Upper lobe of left lung (tissue), 6 donors: ENCODE measurements at regions not wholly inside any gene's neighbourhood (a gene's known extent, or its start where the extent isn't known, plus 50 kb on each side); places are given as distances from the start of the nearest gene placed in this dataset.

Experiments
- ATAC-seq, 2 donors: fragments of 200-7000 bp; cut with Tn5 transposase; one replicate each; pipeline ENCODE4 v1.9.1; 2022; ENCODE audit warnings: mild to moderate bottlenecking in 2 of 2, moderate library complexity in 2 of 2; ENCODE audit not compliant: low FRiP score in 2 of 2
- DNase-seq, 2 donors: peaks; one replicate each; pipeline ENCODE4 v3.0.0-alpha.2; 2019 to 2020
- H3K27ac ChIP-seq, 4 donors: fragments of 200-600 bp; sonication (generic); one replicate each; pipeline ENCODE4 v1.5.1; 2016 to 2019
- H3K27me3 ChIP-seq, 4 donors: fragments of 200-600 bp; sonication (generic); one replicate each; pipeline ENCODE4 v1.5.1; 2017 to 2019
- H3K36me3 ChIP-seq, 4 donors: fragments of 200-600 bp; sonication (generic); one replicate each; pipeline ENCODE4 v1.5.1; 2016 to 2019
- H3K4me1 ChIP-seq, 4 donors: fragments of 200-600 bp; sonication (generic); one replicate each; pipeline ENCODE4 v1.5.1; 2018 to 2019
- H3K4me3 ChIP-seq, 4 donors: fragments of 200-600 bp; sonication (generic); one replicate each; pipeline ENCODE4 v1.5.1; 2017 to 2019; ENCODE audit warnings: mild to moderate bottlenecking in 2 of 4, moderate library complexity in 1 of 4
- H3K9me3 ChIP-seq, 4 donors: fragments of 200-600 bp; sonication (generic); one replicate each; pipeline ENCODE4 v1.5.1; 2018 to 2019
- CTCF ChIP-seq, 6 experiments: fragments of 450-650 bp in 4 of 6; fragments of 200-600 bp in 2 of 6; sonication (generic) in 2 of 6; IDR thresholded peaks; one replicate each; pipeline ENCODE4 v1.5.1; 2016 to 2019; ENCODE audit warnings: antibody characterized with exemption in 6 of 6
- EP300 ChIP-seq, 4 donors: sonication (generic); formaldehyde crosslinking; IDR thresholded peaks; one replicate each; pipeline ENCODE4 v1.5.1; 2017; ENCODE audit warnings: antibody characterized with exemption in 4 of 4, control low read depth in 2 of 4
- POLR2A ChIP-seq, 4 donors: fragments of 450-650 bp; IDR thresholded peaks; one replicate each; pipeline ENCODE4 v1.5.1; 2016 to 2017; ENCODE audit warnings: antibody characterized with exemption in 4 of 4, mild to moderate bottlenecking in 2 of 4
- POLR2AphosphoS5 ChIP-seq, 2 donors: sonication (generic); formaldehyde crosslinking; IDR thresholded peaks; one replicate each; pipeline ENCODE4 v1.5.1; 2017; ENCODE audit warnings: antibody characterized with exemption in 2 of 2
- WGBS, 2 donors: methylation state at CpG; one replicate each; pipeline ENCODE4 v1.1.5; 2017 to 2018; 5-methylcytosine and 5-hydroxymethylcytosine counted together
- donor health status: DM: no; HTN: no; CAD: no; lungs with moderate emphysema.
- donor health status: DM: no; HTN: yes; CAD: no; lungs with severe emphysema.

- H3K4me1 ChIP-seq = peaks cover 0 to 2% (median 0%) of the 10 kb centered on the region in 4 donors
- 62 to 73% methylated on average over 4 of the region's 4 CpGs for WGBS, 2 donors
- DNase-seq (no peak), ATAC-seq (no peak)
- no peak for TF ChIP-seq POLR2A (IDR thresholded peaks at IDR 0.05)
- no peak for TF ChIP-seq CTCF (IDR thresholded peaks at IDR 0.05)
- TF ChIP-seq POLR2AphosphoS5 (IDR thresholded peaks at IDR 0.05) = no peak
- TF ChIP-seq EP300 (IDR thresholded peaks at IDR 0.05) = no peak
- H3K36me3 ChIP-seq = no peaks in the 10 kb centered on the region
- H3K27ac ChIP-seq = no peak overlapping the region
- no peaks in the 10 kb centered on the region for H3K9me3 ChIP-seq
- no peaks in the 10 kb centered on the region for H3K27me3 ChIP-seq
- no peak overlapping the region for H3K4me3 ChIP-seq
Measured at GRCh38 chr2:176561706-176562105, 292.5 kb downstream of the MTX2 start.

- H3K4me1 ChIP-seq = peaks cover 0 to 2% (median 0%) of the 10 kb centered on the region in 4 donors
Measured at GRCh38 chr2:176562359-176563078, 293.3 kb downstream of the MTX2 start.

GRCh38 chr2:176565641-176566323 is 296.5 kb downstream of the MTX2 start:
- DNase-seq = peak; percentile 22 to 27
- H3K4me3 ChIP-seq = no peak overlapping the region
- peaks cover 0 to 2% (median 0%) of the 10 kb centered on the region in 4 donors for H3K4me1 ChIP-seq
- H3K36me3 ChIP-seq = no peaks in the 10 kb centered on the region
- WGBS, 2 donors = 40 to 52% methylated on average over 18 of the region's 18 CpGs
- no peaks in the 10 kb centered on the region for H3K27me3 ChIP-seq
- no peaks in the 10 kb centered on the region for H3K9me3 ChIP-seq
- H3K27ac ChIP-seq = no peak overlapping the region
- TF ChIP-seq POLR2A (IDR thresholded peaks at IDR 0.05) (no peak), POLR2AphosphoS5 (IDR thresholded peaks at IDR 0.05) (no peak), EP300 (IDR thresholded peaks at IDR 0.05) (no peak)
- no peak for ATAC-seq

More at GRCh38 chr2:176562359-176563078, 293.3 kb downstream of the MTX2 start:
- no peak for ATAC-seq
- no peaks in the 10 kb centered on the region for H3K36me3 ChIP-seq
- WGBS, 2 donors = 55 to 60% methylated on average over 4 of the region's 4 CpGs
- H3K27ac ChIP-seq = no peak overlapping the region
- H3K9me3 ChIP-seq = no peaks in the 10 kb centered on the region
- TF ChIP-seq EP300 (IDR thresholded peaks at IDR 0.05) = no peak
- no peak for TF ChIP-seq POLR2A (IDR thresholded peaks at IDR 0.05)
- no peak for TF ChIP-seq POLR2AphosphoS5 (IDR thresholded peaks at IDR 0.05)
- TF ChIP-seq CTCF (IDR thresholded peaks at IDR 0.05) = no peak
- no peak for DNase-seq
- H3K27me3 ChIP-seq = no peaks in the 10 kb centered on the region
- no peak overlapping the region for H3K4me3 ChIP-seq

- peaks cover 0 to 2% (median 0%) of the 10 kb centered on the region in 4 donors for H3K4me1 ChIP-seq
- WGBS, 2 donors = 97% methylated on average over 1 of the region's 1 CpG
- DNase-seq (no peak), ATAC-seq (no peak)
- TF ChIP-seq CTCF (IDR thresholded peaks at IDR 0.05) (no peak), POLR2A (IDR thresholded peaks at IDR 0.05) (no peak), EP300 (IDR thresholded peaks at IDR 0.05) (no peak), POLR2AphosphoS5 (IDR thresholded peaks at IDR 0.05) (no peak)
- H3K27ac ChIP-seq = no peak overlapping the region
- no peaks in the 10 kb centered on the region for H3K36me3 ChIP-seq
- no peak overlapping the region for H3K4me3 ChIP-seq
- H3K9me3 ChIP-seq = no peaks in the 10 kb centered on the region
- no peaks in the 10 kb centered on the region for H3K27me3 ChIP-seq
Measured at GRCh38 chr2:176566496-176566895, 297.3 kb downstream of the MTX2 start.

- H3K9me3 ChIP-seq = no peaks in the 10 kb centered on the region
- no peak for TF ChIP-seq EP300 (IDR thresholded peaks at IDR 0.05)
- no peak for TF ChIP-seq CTCF (IDR thresholded peaks at IDR 0.05)
- no peak for TF ChIP-seq POLR2A (IDR thresholded peaks at IDR 0.05)
- no peak for TF ChIP-seq POLR2AphosphoS5 (IDR thresholded peaks at IDR 0.05)
- no peak overlapping the region for H3K4me3 ChIP-seq
- H3K27ac ChIP-seq = no peak overlapping the region
- no peaks in the 10 kb centered on the region for H3K27me3 ChIP-seq
- DNase-seq = no peak
- H3K36me3 ChIP-seq = no peaks in the 10 kb centered on the region
- no peak for ATAC-seq
- H3K4me1 ChIP-seq = peaks cover 0 to 2% (median 0%) of the 10 kb centered on the region in 4 donors
Measured at GRCh38 chr2:176566961-176567360, 297.7 kb downstream of the MTX2 start.
